ENCODE measurements at regions not wholly inside any gene's neighbourhood (a gene's known extent, or its start where the extent isn't known, plus 50 kb on each side); places are given as distances from the start of the nearest gene placed in this dataset.
"Not testable (repeated sequence)": the region's sequence is repeated elsewhere in the genome, so short reads cannot be mapped to it uniquely, and the experiment has no call there.

DNA sequence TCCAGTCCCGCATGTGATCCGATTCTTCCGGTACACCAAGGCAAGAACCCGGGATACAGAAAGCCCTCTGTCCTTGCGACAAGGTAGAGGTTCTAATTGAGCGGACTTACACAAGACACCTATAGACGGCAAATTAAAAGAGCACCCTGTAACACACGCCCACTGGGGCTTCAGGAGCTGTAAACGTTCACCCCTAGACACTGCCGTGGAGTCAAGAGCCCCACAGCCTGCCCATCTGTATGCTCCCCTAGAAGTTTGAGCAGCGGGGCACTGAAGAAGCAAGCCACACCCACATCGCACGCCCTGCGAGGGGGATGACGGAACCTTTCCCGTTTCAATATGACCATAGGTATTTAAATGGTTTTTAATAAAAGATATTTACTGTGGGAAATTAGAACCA lies 696.3 kb upstream of the MMS22L start:
- WGBS (ENCODE audit: insufficient coverage), result 84% methylated on average over 10 of the region's 16 CpGs
- H3K36me3 ChIP-seq (ENCODE audit: control insufficient read depth, insufficient read depth, low read length); H3K4me3 ChIP-seq (ENCODE audit: low read length); H3K27me3 ChIP-seq (ENCODE audit: control insufficient read depth, insufficient read depth, low read length); H3K9me3 ChIP-seq (replicated peaks; ENCODE audit: control insufficient read depth, low read depth, low read length); H3K27ac ChIP-seq (ENCODE audit: low read length); DNase-seq; H3K4me1 ChIP-seq (ENCODE audit: control insufficient read depth, insufficient read depth, low read length): not testable (repeated sequence)

DNA sequence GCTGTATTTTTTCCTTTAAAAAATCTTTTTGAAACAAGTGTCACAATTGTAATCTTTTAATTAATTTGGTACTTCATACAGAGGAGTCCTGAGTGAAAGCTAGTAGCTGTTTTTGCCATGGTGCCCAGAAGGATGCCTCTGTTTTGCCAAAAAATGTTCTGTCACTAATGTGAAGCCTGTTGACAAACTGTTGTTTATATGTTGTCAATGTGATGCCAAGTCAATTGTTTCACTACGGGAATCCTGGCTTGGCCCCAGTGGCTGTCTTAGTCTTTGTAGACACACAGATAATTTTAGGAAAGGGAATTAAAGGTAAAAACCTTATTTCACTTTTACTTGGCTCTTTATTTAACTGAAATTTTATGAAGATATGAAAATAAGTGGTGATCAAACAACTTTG lies 706.4 kb upstream of the MMS22L start:
- no peaks in the 10 kb centered on the region for H3K36me3 ChIP-seq (ENCODE audit: control insufficient read depth, insufficient read depth, low read length)
- no CpG with 5 or more reads among the region's 1 CpG for WGBS (ENCODE audit: insufficient coverage)
- no peak for DNase-seq
- H3K4me1 ChIP-seq (ENCODE audit: control insufficient read depth, insufficient read depth, low read length), result no peaks in the 10 kb centered on the region
- H3K4me3 ChIP-seq (ENCODE audit: low read length), result no peak overlapping the region
- no peak overlapping the region for H3K27ac ChIP-seq (ENCODE audit: low read length)
- no peaks in the 10 kb centered on the region for H3K27me3 ChIP-seq (ENCODE audit: control insufficient read depth, insufficient read depth, low read length)
- no peaks in the 10 kb centered on the region for H3K9me3 ChIP-seq (replicated peaks; ENCODE audit: control insufficient read depth, low read depth, low read length)

GRCh38 chr6:97995158-97995557 lies 712.1 kb upstream of the MMS22L start:
- no peaks in the 10 kb centered on the region for H3K36me3 ChIP-seq (ENCODE audit: control insufficient read depth, insufficient read depth, low read length)

GRCh38 chr6:98002678-98003077 lies 719.7 kb upstream of the MMS22L start:
- WGBS (ENCODE audit: insufficient coverage), result no CpG with 5 or more reads among the region's 1 CpG

More at GRCh38 chr6:97995158-97995557, 712.1 kb upstream of the MMS22L start:
- DNase-seq, result no peak
- Histone ChIP-seq H3K27me3 (ENCODE audit: control insufficient read depth, insufficient read depth, low read length) (no peaks in the 10 kb centered on the region), H3K4me3 (ENCODE audit: low read length) (no peak overlapping the region), H3K9me3 (replicated peaks; ENCODE audit: control insufficient read depth, low read depth, low read length) (no peaks in the 10 kb centered on the region), H3K27ac (ENCODE audit: low read length) (no peak overlapping the region), H3K4me1 (ENCODE audit: control insufficient read depth, insufficient read depth, low read length) (no peaks in the 10 kb centered on the region)

DNA sequence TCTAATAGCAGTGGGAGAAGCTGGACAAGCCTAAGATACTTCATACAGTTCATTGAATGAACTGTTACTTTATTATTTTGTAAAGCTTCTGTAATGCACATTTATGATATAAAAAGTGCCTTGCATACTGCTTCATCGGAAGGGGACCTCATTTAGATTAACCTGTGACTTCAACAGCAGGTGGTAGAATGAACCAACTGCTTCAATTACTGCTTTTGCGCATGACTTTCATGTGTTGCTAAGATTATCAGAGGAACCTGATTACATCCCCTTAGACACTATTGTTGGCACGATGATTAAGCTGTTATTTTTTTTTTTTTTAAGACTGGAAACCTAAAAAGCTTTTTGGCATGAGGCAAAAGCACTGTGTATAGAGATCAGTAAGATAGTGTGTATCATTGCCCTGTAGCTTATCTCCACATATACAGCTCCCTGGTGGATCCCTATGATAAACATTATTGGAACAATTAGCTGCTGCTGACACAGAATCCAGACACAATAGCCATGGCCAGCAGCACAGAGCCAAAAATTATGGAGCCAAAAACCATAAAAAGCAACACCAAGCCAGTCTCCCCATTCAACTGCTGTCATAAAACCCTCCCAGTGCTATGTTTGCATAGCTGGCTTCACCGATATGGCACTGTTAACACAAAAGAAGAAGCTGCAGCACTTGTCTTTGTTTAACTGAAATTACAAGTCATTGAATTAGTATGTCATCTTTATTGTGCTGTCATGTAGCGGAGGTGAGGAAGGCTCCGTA lies 731.6 kb upstream of the MMS22L start:
- Histone ChIP-seq H3K4me3 (ENCODE audit: low read length) (no peak overlapping the region), H3K36me3 (ENCODE audit: control insufficient read depth, insufficient read depth, low read length) (no peaks in the 10 kb centered on the region), H3K4me1 (ENCODE audit: control insufficient read depth, insufficient read depth, low read length) (no peaks in the 10 kb centered on the region), H3K27ac (ENCODE audit: low read length) (no peak overlapping the region), H3K27me3 (ENCODE audit: control insufficient read depth, insufficient read depth, low read length) (no peaks in the 10 kb centered on the region), H3K9me3 (replicated peaks; ENCODE audit: control insufficient read depth, low read depth, low read length) (no peaks in the 10 kb centered on the region)
- peak; percentile 9 for DNase-seq
- WGBS (ENCODE audit: insufficient coverage), result no CpG with 5 or more reads among the region's 6 CpGs

More at GRCh38 chr6:98002678-98003077, 719.7 kb upstream of the MMS22L start:
- H3K27ac ChIP-seq (ENCODE audit: low read length), result no peak overlapping the region
- no peaks in the 10 kb centered on the region for H3K36me3 ChIP-seq (ENCODE audit: control insufficient read depth, insufficient read depth, low read length)
- no peaks in the 10 kb centered on the region for H3K4me1 ChIP-seq (ENCODE audit: control insufficient read depth, insufficient read depth, low read length)
- no peak overlapping the region for H3K4me3 ChIP-seq (ENCODE audit: low read length)
- H3K27me3 ChIP-seq (ENCODE audit: control insufficient read depth, insufficient read depth, low read length), result no peaks in the 10 kb centered on the region
- DNase-seq, result no peak
- H3K9me3 ChIP-seq (replicated peaks; ENCODE audit: control insufficient read depth, low read depth, low read length), result no peaks in the 10 kb centered on the region

GRCh38 chr6:98016565-98016964 lies 733.5 kb upstream of the MMS22L start:
- H3K4me1 ChIP-seq (ENCODE audit: control insufficient read depth, insufficient read depth, low read length), result no peaks in the 10 kb centered on the region
- DNase-seq, result no peak
- no peaks in the 10 kb centered on the region for H3K27me3 ChIP-seq (ENCODE audit: control insufficient read depth, insufficient read depth, low read length)
- H3K4me3 ChIP-seq (ENCODE audit: low read length), result no peak overlapping the region
- WGBS (ENCODE audit: insufficient coverage), result 93% methylated on average over 3 of the region's 4 CpGs
- no peaks in the 10 kb centered on the region for H3K36me3 ChIP-seq (ENCODE audit: control insufficient read depth, insufficient read depth, low read length)
- H3K27ac ChIP-seq (ENCODE audit: low read length), result no peak overlapping the region
- no peaks in the 10 kb centered on the region for H3K9me3 ChIP-seq (replicated peaks; ENCODE audit: control insufficient read depth, low read depth, low read length)

DNA sequence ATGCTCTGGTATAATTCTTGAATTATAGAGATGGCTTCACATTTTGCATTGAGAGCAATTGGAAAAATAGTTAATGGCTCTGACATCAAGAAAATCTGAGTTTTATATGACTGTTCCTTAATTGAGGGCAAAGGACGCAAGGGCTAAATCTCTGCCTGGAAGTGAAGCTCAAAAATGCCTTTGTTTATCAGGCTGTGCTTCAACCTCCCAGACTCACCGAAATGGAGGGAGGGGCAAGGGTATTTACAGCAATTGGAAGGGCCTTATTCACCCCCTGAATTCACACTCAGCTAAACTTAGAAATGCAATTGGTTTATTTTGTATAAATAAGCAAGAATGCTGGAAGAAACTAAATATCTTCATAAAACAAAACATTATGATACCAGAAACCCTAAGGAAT lies 737.2 kb upstream of the MMS22L start:
- H3K27me3 ChIP-seq (ENCODE audit: control insufficient read depth, insufficient read depth, low read length), result no peaks in the 10 kb centered on the region
- no CpG with 5 or more reads among the region's 2 CpGs for WGBS (ENCODE audit: insufficient coverage)
- no peak overlapping the region for H3K27ac ChIP-seq (ENCODE audit: low read length)
- no peaks in the 10 kb centered on the region for H3K9me3 ChIP-seq (replicated peaks; ENCODE audit: control insufficient read depth, low read depth, low read length)
- no peaks in the 10 kb centered on the region for H3K36me3 ChIP-seq (ENCODE audit: control insufficient read depth, insufficient read depth, low read length)
- no peaks in the 10 kb centered on the region for H3K4me1 ChIP-seq (ENCODE audit: control insufficient read depth, insufficient read depth, low read length)
- no peak overlapping the region for H3K4me3 ChIP-seq (ENCODE audit: low read length)
- DNase-seq, result no peak

DNA sequence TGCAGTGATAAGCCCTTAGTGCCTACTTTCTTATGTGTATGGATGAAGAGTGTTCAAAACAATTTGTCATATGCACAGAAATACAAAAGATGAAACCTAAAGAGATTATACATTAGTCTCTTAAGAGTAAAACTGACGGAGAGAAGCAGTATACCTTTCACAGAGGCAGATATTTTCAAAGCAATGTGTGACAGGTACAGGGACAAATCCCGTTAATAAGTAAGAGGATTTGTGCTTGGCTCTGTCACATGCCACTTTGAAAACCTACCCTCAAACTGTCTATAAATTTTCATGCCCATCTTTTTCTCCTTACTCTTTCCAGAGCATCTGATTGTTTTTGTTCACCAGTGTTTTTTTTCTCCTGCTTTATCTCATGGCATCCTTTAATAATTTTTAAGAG lies 741.3 kb upstream of the MMS22L start:
- Histone ChIP-seq H3K4me3 (ENCODE audit: low read length) (no peak overlapping the region), H3K36me3 (ENCODE audit: control insufficient read depth, insufficient read depth, low read length) (no peaks in the 10 kb centered on the region), H3K9me3 (replicated peaks; ENCODE audit: control insufficient read depth, low read depth, low read length) (no peaks in the 10 kb centered on the region), H3K27me3 (ENCODE audit: control insufficient read depth, insufficient read depth, low read length) (no peaks in the 10 kb centered on the region), H3K4me1 (ENCODE audit: control insufficient read depth, insufficient read depth, low read length) (no peaks in the 10 kb centered on the region), H3K27ac (ENCODE audit: low read length) (no peak overlapping the region)
- WGBS (ENCODE audit: insufficient coverage), result no CpG with 5 or more reads among the region's 2 CpGs
- no peak for DNase-seq

- no peaks in the 10 kb centered on the region for H3K27me3 ChIP-seq (ENCODE audit: control insufficient read depth, insufficient read depth, low read length)
- DNase-seq, result no peak
- no peak overlapping the region for H3K27ac ChIP-seq (ENCODE audit: low read length)
- no peaks in the 10 kb centered on the region for H3K36me3 ChIP-seq (ENCODE audit: control insufficient read depth, insufficient read depth, low read length)
- no peaks in the 10 kb centered on the region for H3K4me1 ChIP-seq (ENCODE audit: control insufficient read depth, insufficient read depth, low read length)
- H3K9me3 ChIP-seq (replicated peaks; ENCODE audit: control insufficient read depth, low read depth, low read length), result no peaks in the 10 kb centered on the region
- WGBS (ENCODE audit: insufficient coverage), result 100% methylated on average over 1 of the region's 2 CpGs
- H3K4me3 ChIP-seq (ENCODE audit: low read length), result no peak overlapping the region
Measured at GRCh38 chr6:98027898-98028297, 744.9 kb upstream of the MMS22L start.

DNA sequence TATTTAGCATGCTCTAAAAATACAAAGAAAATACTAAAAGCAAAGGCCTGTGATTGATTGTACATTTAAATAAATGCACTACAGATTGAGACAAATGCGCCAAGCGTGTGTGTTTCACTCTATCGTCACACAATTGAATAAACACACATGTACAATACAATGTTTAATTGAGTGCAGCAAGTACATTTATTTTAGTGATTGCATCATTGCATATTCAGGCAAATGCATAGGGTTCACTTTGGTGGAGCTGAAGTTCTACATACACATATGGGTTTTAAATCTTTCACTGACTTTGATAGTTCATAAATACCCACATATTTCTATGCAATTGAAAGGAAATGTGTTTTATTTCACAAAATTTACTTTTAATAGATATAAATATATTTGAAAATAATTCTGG lies 750.6 kb upstream of the MMS22L start:
- no peaks in the 10 kb centered on the region for H3K36me3 ChIP-seq (ENCODE audit: control insufficient read depth, insufficient read depth, low read length)
- no peaks in the 10 kb centered on the region for H3K27me3 ChIP-seq (ENCODE audit: control insufficient read depth, insufficient read depth, low read length)
- H3K4me1 ChIP-seq (ENCODE audit: control insufficient read depth, insufficient read depth, low read length), result no peaks in the 10 kb centered on the region
- no peak overlapping the region for H3K4me3 ChIP-seq (ENCODE audit: low read length)
- WGBS (ENCODE audit: insufficient coverage), result no CpG with 5 or more reads among the region's 3 CpGs
- H3K9me3 ChIP-seq (replicated peaks; ENCODE audit: control insufficient read depth, low read depth, low read length), result no peaks in the 10 kb centered on the region
- DNase-seq, result no peak
- H3K27ac ChIP-seq (ENCODE audit: low read length), result no peak overlapping the region

All from muscle of leg (tissue), 3 donors.